HG02759 (cell line): ENCODE measurements at regions not wholly inside any gene's neighbourhood (a gene's known extent, or its start where the extent isn't known, plus 50 kb on each side); places are given as distances from the start of the nearest gene placed in this dataset.

Experiments
- ATAC-seq: cut with Tn5 transposase; IDR thresholded peaks from one replicate; pipeline ENCODE4 v1.9.1; 2021; ENCODE audit warnings: mild to moderate bottlenecking, moderate library complexity; ENCODE audit not compliant: unreplicated experiment

DNA sequence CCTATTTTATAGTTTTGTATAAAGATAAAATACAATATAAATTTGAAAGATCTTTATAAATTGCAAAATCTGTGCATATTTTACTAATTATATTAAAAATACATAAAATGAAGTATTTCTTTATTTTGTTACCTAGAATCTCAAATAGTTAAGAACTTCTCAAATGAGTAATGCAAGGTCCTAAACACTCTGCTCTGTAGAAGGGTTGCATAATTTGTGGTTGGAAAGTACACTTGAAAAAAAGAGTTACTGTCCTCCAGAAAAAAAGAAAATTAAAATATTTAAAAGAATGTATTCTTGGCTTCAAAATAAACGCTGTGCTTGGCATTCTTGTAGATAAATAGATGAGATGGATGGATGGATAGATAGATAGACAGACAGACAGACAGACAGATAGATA lies 428.8 kb upstream of the CDH6 start:
- ATAC-seq: no peak

DNA sequence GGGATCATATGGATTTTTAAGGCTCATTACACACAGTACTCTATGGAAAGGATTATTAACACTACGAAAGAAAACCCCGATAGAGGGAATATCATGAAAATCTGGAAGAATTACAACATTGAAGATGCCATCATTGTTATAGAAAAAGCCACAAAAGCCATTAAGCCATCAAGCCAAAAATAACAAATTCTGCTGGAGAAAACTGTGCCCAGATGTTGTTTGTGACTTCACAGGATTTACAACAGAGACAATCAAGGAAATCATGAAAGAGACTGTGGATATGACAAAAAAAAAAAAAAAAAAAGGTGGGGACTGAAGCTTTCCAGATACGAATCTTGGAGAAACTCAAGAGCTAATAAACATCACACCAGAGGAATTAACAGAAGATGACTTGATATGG lies 433.8 kb upstream of the CDH6 start:
- ATAC-seq: no peak

DNA sequence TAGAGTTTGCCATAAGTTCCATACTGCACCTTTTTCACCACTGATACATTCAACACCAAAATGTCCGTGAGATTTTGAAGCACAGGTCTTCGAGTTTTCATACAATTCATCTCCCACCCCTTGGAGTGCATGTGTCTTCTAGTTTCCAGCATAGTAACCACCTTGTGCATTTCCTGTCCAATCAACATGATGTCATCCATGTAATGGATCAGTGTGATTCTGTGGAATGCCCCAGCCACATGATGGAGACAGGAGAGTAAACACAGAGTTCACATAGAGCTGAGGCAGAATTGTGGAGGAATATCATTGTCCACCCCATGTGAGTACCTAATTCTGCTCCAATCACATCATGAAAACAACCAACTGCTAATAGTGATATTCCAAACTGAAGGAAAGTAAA lies 441.5 kb upstream of the CDH6 start:
- no peak for ATAC-seq

DNA sequence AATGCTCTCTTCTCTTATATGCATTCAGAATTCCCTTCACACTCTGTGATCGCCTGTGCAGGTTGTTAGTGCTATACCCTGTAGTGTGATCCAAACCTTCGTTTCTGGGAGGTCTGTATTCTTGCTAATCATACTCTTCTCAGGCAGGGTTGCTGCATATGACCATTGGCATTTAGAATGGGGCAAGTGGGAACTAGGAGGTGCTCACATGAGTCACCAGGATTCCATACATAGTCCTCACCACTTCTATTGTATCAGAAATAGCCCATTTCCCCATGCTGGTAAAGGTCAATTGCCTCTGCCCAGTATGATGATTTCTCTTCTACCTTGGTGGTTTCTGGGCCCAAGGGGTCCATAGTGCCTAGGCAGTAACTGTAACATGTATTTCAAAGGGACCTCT lies 443.5 kb upstream of the CDH6 start:
- no peak for ATAC-seq

DNA sequence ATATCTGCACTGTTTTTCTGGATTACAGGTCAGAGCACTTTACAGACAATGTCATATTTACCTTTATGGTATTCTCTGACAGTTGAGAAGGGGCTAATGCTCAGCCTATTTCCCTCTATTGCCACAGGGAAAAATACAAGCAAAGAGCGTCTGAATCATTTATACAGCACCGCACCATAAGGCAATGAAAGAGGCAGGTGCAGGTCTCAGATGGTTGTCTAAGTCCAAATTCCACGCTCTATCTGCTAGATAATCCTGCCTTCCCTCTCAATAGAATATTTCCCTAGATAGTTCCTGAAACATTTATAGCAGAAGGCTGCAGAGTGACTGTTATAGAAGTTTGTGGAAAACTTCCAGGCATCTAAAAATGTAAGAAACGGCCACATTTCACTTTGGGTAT lies 446.1 kb upstream of the CDH6 start:
- ATAC-seq: no peak

DNA sequence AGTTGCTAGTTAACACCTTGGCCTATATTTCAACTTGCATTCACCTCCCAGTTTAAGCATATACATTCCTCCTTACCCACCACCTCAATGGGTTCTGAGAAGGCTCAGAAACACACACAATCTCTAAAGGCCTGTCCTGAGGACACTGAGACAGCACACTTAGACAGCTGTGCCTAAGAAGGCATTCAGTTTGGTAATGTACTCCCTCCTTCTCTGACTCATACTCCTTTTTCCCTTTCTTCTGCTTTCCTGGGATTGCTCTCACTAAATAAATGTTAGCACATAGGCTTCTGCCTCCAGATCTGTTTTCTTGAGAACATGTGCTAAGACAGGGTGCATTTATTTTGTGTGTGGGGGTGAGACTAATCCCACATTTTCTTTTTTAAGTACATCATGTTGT lies 456.8 kb upstream of the CDH6 start:
- ATAC-seq: no peak

DNA sequence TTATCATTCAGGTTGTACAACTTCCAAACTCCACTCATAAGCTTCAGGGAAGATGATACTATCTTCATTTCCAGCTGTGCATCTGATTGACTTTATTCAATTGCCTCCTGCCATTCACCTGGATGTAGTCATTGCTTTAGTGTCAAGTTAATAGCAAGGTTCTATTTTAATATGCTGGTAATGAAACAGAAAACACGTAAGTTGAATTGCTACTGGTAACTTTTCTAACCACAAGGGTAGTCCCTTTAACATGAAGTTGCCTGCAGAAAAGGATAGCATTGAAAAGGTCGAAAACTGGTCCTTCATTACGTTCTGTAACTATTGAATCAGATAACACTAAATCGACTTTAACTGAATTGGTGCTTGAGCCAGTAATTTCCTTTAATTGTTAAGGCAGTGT lies 459.4 kb upstream of the CDH6 start:
- ATAC-seq: no peak

GRCh38 chr5:30725073-30725472 lies 468.4 kb upstream of the CDH6 start:
- ATAC-seq: no peak

DNA sequence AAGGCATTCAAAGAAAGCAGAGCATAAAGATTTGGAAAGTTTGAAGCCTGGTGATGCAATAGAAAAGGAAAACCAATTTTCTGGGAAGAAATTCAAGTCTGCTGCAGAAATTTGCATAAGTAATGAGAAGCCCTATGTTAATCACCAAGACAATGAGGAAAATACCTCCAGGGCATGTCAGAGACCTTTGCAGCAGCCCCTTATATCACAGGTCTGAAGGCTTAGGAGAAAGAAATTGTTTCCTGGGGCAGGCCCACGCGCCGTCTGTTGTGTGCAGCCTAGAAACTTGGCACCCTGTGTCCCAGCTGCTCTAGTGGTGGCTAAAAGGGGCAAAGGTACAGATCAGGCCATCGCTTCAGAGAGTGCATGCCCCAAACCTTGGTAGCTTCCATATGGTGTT lies 495.3 kb upstream of the CDH6 start:
- no peak for ATAC-seq

DNA sequence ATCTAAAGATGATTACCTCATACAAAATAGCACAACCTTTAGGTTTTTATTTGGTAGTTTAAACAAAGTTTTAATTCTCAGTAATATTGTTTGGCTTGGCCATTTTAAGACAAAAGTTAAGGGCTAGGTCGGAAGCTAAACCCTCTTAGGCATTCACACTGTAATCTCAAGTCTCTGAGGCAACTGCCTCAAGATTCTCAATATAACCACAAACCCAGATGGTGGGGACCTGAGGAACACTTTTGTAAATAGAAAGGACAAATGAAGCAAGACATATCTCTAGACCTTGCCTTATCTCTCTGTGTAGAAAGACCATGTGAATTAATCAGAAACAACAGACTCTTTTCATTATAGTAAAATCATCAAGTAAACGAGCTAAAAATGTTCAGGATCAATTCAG lies 500.2 kb upstream of the CDH6 start:
- no peak for ATAC-seq

DNA sequence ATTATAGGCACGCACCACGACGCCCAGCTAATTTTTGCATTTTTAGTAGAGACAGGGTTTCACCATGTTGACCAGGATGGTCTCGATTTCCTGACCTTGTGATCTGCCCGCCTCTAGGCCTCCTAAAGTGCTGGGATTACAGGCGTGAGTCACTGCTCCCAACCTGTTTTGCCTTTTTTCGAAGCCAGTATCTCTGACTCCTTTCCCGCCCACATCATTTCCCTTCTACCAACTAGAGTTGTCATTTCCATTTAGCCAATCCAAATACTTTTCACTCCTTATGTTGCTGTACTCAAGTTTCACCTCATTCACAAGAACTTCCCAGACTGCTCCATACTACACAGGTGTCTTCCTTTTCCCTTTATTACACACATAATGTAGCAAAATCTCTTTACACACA lies 502.6 kb upstream of the CDH6 start:
- no peak for ATAC-seq

DNA sequence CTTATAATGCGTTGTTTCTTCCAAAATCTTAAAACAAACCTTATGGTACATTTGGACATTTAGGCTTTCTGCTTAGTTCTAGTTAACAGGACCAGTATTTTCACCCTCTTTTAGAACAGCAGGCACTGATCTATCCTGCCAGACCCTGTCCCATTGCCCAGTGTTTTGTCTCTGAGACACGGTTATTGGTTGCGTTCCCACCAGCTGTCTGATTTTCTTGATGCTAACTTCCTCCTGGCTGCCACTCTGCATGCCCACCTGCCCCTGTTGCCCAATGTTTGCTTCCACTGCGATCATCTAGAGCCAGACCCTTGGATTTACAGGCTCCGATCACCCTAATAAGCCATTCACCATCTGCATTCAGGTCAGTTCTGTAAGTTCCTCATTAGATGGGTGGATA lies 506.0 kb upstream of the CDH6 start:
- no peak for ATAC-seq

DNA sequence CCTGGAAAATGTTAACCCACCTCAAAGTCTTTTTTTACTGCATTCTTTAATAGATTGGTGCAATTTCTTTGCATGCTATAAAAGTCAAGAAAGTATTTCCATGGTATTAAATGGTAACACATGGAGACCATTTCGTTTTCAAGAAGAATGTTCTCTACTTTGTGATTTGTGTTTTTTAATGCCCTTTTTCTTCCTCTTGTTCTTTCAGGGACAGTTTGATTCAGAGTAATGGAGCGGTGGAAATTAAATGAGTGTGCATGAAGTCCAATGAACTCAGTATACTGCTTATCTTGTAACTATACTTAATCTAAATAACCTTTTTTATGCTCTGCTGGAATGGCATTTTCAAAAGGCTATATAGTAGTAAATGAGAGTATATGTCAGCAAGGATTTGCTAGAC lies 507.0 kb upstream of the CDH6 start:
- ATAC-seq: no peak

GRCh38 chr5:30676223-30676840 lies 517.2 kb upstream of the CDH6 start:
- no peak for ATAC-seq

GRCh38 chr5:30667293-30667692 lies 526.2 kb upstream of the CDH6 start:
- ATAC-seq: no peak

GRCh38 chr5:30663536-30663935 lies 530.0 kb upstream of the CDH6 start:
- ATAC-seq: no peak

GRCh38 chr5:30662373-30662772 lies 531.1 kb upstream of the CDH6 start:
- no peak for ATAC-seq

GRCh38 chr5:30661730-30662129 lies 531.8 kb upstream of the CDH6 start:
- no peak for ATAC-seq

DNA sequence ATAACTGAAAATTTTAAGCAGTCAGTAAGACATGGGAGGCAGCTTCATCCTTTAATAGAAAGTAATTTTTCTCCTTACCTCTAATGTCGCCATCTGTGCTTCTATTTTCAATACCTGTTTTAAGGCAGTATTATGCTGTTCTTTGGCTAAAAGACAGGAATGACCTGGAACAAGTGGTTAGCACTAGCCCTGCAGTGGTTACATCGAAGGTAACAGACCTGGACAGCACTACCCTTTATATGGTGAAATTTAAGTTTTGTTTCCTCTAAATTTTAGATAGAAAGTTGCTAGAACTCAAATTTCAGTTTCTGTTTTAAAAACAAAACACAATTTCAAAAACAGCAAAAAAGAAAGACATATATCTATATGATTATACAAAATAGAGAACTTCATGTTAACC lies 534.1 kb upstream of the CDH6 start:
- no peak for ATAC-seq

DNA sequence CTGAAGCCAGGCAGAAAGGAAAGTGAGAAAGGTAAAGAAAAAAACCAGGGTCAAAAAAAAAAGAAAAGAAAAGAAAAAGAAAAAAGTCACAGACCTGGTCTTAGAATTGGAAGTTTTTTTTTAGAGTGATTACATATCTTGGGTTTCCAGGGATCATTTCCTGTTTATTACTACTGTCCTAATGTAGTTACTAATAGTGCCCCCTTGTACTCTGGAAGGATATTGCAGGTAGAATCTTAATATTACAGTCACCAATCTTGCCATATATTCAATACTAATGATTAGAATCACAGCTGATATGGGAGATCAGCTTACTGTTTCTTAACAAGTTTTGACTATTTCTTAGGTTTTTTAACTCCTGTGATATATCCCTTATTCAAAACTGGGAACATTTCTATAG lies 543.2 kb upstream of the CDH6 start:
- ATAC-seq: no peak

- no peak for ATAC-seq
Measured at GRCh38 chr5:30638899-30639298, 554.6 kb upstream of the CDH6 start.

DNA sequence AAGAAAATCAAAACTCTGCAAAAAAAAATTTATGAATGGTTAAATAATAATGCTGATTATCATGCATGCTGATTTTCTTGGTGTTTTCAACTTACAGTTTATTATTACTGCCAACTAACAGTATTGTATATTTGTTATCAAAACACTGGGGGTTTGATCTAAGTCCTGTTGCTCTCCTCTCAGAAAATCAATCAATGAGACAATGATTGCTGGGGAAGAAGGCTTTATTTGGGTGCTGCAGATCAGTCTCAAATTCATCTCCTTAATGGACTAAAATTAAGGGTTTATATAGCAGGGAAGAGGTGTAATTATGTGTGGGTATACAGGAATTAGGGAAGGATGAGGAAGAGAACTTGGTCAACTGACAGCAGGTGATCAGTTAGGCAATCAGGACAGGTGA lies 565.5 kb upstream of the CDH6 start:
- no peak for ATAC-seq

- no peak for ATAC-seq
Measured at GRCh38 chr5:30626557-30626956, 566.9 kb upstream of the CDH6 start.
